Upper lobe of right lung (tissue), 1 donor: ENCODE measurements at regions not wholly inside any gene's neighbourhood (a gene's known extent, or its start where the extent isn't known, plus 50 kb on each side); places are given as distances from the start of the nearest gene placed in this dataset.

ENCODE experiments used
- ATAC-seq: fragments of 200-7000 bp; cut with Tn5 transposase; one replicate; pipeline ENCODE4 v1.9.1; 2020; ENCODE audit warnings: mild to moderate bottlenecking, moderate library complexity
- DNase-seq: peaks from one replicate; pipeline ENCODE4 v3.0.0-alpha.2; 2020
- H3K27ac ChIP-seq: fragments of 200-600 bp; one replicate; pipeline ENCODE4 v1.8.0; 2022
- H3K27me3 ChIP-seq: fragments of 200-600 bp; one replicate; pipeline ENCODE4 v1.8.0; 2022; ENCODE audit warnings: mild to moderate bottlenecking
- H3K36me3 ChIP-seq: fragments of 200-600 bp; one replicate; pipeline ENCODE4 v1.8.0; 2022
- H3K4me1 ChIP-seq: fragments of 200-600 bp; one replicate; pipeline ENCODE4 v1.8.0; 2022
- H3K4me3 ChIP-seq: fragments of 200-600 bp; one replicate; pipeline ENCODE4 v1.8.0; 2022; ENCODE audit warnings: mild to moderate bottlenecking
- H3K9me3 ChIP-seq: fragments of 200-600 bp; one replicate; pipeline ENCODE4 v1.8.0; 2022
- CTCF ChIP-seq: fragments of 200-600 bp; IDR thresholded peaks from one replicate; pipeline ENCODE4 v1.8.0; 2022; ENCODE audit warnings: antibody characterized with exemption
- intact Hi-C: fragments of 100-400 bp; cut with DNase I; formaldehyde crosslinking; loops from one replicate; pipeline ENCODE4 v1.11.0; 2022
- donor health status: DM: no; HTN: yes; CAD: no; lungs with severe emphysema.

- no peaks in the 10 kb centered on the region for H3K9me3 ChIP-seq
- intact Hi-C loops: no loop called here
- no peak for DNase-seq
- no peaks in the 10 kb centered on the region for H3K36me3 ChIP-seq
- TF ChIP-seq CTCF: no peak
- no peak overlapping the region for H3K27ac ChIP-seq
- ATAC-seq: no peak
- no peaks in the 10 kb centered on the region for H3K4me1 ChIP-seq
- no peaks in the 10 kb centered on the region for H3K27me3 ChIP-seq
- no peak overlapping the region for H3K4me3 ChIP-seq
Observed at GRCh38 chr9:87197349-87198130, 250.2 kb upstream of the GAS1 start.

GRCh38 chr9:87198716-87199115, 251.4 kb upstream of the GAS1 start:
- no peak for ATAC-seq
- no peak overlapping the region for H3K27ac ChIP-seq
- no peak for TF ChIP-seq CTCF
- H3K27me3 ChIP-seq: no peaks in the 10 kb centered on the region
- H3K9me3 ChIP-seq: no peaks in the 10 kb centered on the region
- H3K4me3 ChIP-seq: no peak overlapping the region
- H3K36me3 ChIP-seq: no peaks in the 10 kb centered on the region
- no peak for DNase-seq
- no peaks in the 10 kb centered on the region for H3K4me1 ChIP-seq
- intact Hi-C loops: no loop called here

GRCh38 chr9:87199278-87199677, 252.0 kb upstream of the GAS1 start:
- Histone ChIP-seq H3K9me3 (no peaks in the 10 kb centered on the region), H3K4me1 (no peaks in the 10 kb centered on the region), H3K27me3 (no peaks in the 10 kb centered on the region), H3K27ac (no peak overlapping the region), H3K4me3 (no peak overlapping the region), H3K36me3 (no peaks in the 10 kb centered on the region)
- ATAC-seq: no peak
- intact Hi-C loops: no loop called here
- no peak for TF ChIP-seq CTCF
- DNase-seq: no peak

GRCh38 chr9:87199782-87200181, 252.5 kb upstream of the GAS1 start:
- no peak for TF ChIP-seq CTCF
- DNase-seq: no peak
- Histone ChIP-seq H3K27ac (no peak overlapping the region), H3K9me3 (no peaks in the 10 kb centered on the region), H3K4me3 (no peak overlapping the region), H3K27me3 (no peaks in the 10 kb centered on the region), H3K36me3 (no peaks in the 10 kb centered on the region), H3K4me1 (no peaks in the 10 kb centered on the region)
- intact Hi-C loops: no loop called here
- no peak for ATAC-seq

- H3K27me3 ChIP-seq: no peaks in the 10 kb centered on the region
- DNase-seq (no peak), ATAC-seq (no peak)
- no peak overlapping the region for H3K27ac ChIP-seq
- no peak for TF ChIP-seq CTCF
- no peaks in the 10 kb centered on the region for H3K4me1 ChIP-seq
- H3K9me3 ChIP-seq: no peaks in the 10 kb centered on the region
- intact Hi-C loops: no loop called here
- H3K36me3 ChIP-seq: no peaks in the 10 kb centered on the region
- H3K4me3 ChIP-seq: no peak overlapping the region
Observed at GRCh38 chr9:87201351-87201751, 254.0 kb upstream of the GAS1 start.
